GM12878 (cell line): ENCODE measurements at regions not wholly inside any gene's neighbourhood (a gene's known extent, or its start where the extent isn't known, plus 50 kb on each side); places are given as distances from the start of the nearest gene placed in this dataset.

Source experiments
- BCL11A ChIP-seq: IDR thresholded peaks from 2 replicates; pipeline ENCODE4 v1.6.1; 2011; ENCODE audit warnings: low read depth, low read length
- CBFB ChIP-seq: IDR thresholded peaks from 2 replicates; pipeline ENCODE4 v1.6.1; 2016; ENCODE audit warnings: antibody characterized with exemption, low read depth
- CBX5 ChIP-seq: sonication (generic); IDR thresholded peaks from 2 replicates; pipeline ENCODE4 v1.6.1; 2016; ENCODE audit warnings: low read depth, moderate library complexity, mild to moderate bottlenecking, inconsistent platforms
- CREM ChIP-seq: IDR thresholded peaks from 2 replicates; pipeline ENCODE4 v1.6.1; 2014; ENCODE audit warnings: antibody characterized with exemption, low read depth
- CTCF ChIP-seq, 3 experiments: IDR thresholded peaks in 2 of 3; conservative IDR thresholded peaks in 1 of 3; 2 replicates each; pipeline ENCODE4 v1.5.1; 2011; ENCODE audit warnings: low read depth in 3 of 3, low read length in 3 of 3, mild to moderate bottlenecking in 3 of 3, control low read depth in 2 of 3, moderate library complexity in 2 of 3, inconsistent platforms in 1 of 3, mixed read lengths in 1 of 3; ENCODE audit not compliant: control insufficient read depth in 2 of 3, insufficient read depth in 1 of 3; ENCODE audit errors: extremely low read depth in 1 of 3
- EZH2 ChIP-seq: IDR thresholded peaks from 2 replicates; pipeline ENCODE4 v1.6.1; 2012; ENCODE audit warnings: low read depth, mild to moderate bottlenecking, control low read depth, inconsistent platforms, low read length, borderline replicate concordance; ENCODE audit not compliant: control insufficient read depth
- FOS ChIP-seq: IDR thresholded peaks from 3 replicates; pipeline ENCODE4 v1.6.1; 2011; ENCODE audit warnings: borderline replicate concordance; ENCODE audit not compliant: insufficient read length; ENCODE audit errors: extremely low read depth
- GATAD2B ChIP-seq: fragments of 450-650 bp; conservative IDR thresholded peaks from 2 replicates; pipeline ENCODE4 v1.6.1; 2017; ENCODE audit warnings: low read depth, mild to moderate bottlenecking, moderate library complexity
- HDAC2 ChIP-seq: fragments of 200-600 bp; sonication (generic); IDR thresholded peaks from 2 replicates; pipeline ENCODE4 v1.6.1; 2017
- HDGF ChIP-seq: fragments of 450-650 bp; IDR thresholded peaks from 2 replicates; pipeline ENCODE4 v1.6.1; 2016; ENCODE audit warnings: antibody characterized with exemption
- MTA2 ChIP-seq: fragments of 450-650 bp; IDR thresholded peaks from 2 replicates; pipeline ENCODE4 v1.6.1; 2016; ENCODE audit warnings: low read depth, mild to moderate bottlenecking, moderate library complexity
- NFYA ChIP-seq: IDR thresholded peaks from 2 replicates; pipeline ENCODE4 v1.6.1; 2011; ENCODE audit warnings: low read depth, mild to moderate bottlenecking, low read length, improper control_type of control experiment, borderline replicate concordance
- RCOR1 ChIP-seq: conservative IDR thresholded peaks from 2 replicates; pipeline ENCODE4 v1.6.1; 2012; ENCODE audit warnings: low read depth, low read length, improper control_type of control experiment
- SIX5 ChIP-seq: IDR thresholded peaks from 2 replicates; pipeline ENCODE4 v1.6.1; 2011; ENCODE audit warnings: mild to moderate bottlenecking, low read depth, low read length, moderate library complexity; ENCODE audit not compliant: severe bottlenecking
- SKIL ChIP-seq: fragments of 450-650 bp; IDR thresholded peaks from 2 replicates; pipeline ENCODE4 v1.6.1; 2017; ENCODE audit warnings: mild to moderate bottlenecking, low read depth, inconsistent platforms; ENCODE audit not compliant: poor library complexity, severe bottlenecking
- TCF7 ChIP-seq: IDR thresholded peaks from 2 replicates; pipeline ENCODE4 v1.6.1; 2014; ENCODE audit warnings: antibody characterized with exemption, borderline replicate concordance
- ZNF217 ChIP-seq: fragments of 450-650 bp; IDR thresholded peaks from 2 replicates; pipeline ENCODE4 v1.6.1; 2017; ENCODE audit warnings: antibody characterized with exemption, mild to moderate bottlenecking
- TF ChIP-seq, protein P1 (sequence below): fragments of 450-650 bp; formaldehyde crosslinking; IDR thresholded peaks from 2 replicates; pipeline ENCODE4 v1.4.0; 2020; ENCODE audit warnings: mild to moderate bottlenecking, moderate library complexity
- TF ChIP-seq, protein P2 (sequence below): fragments of 150-350 bp; IDR thresholded peaks from 2 replicates; pipeline ENCODE4 v1.6.1; 2014; ENCODE audit warnings: mild to moderate bottlenecking, low read depth, low read length
- TF ChIP-seq, protein P3 (sequence below): IDR thresholded peaks from 2 replicates; pipeline ENCODE4 v1.6.1; 2012; ENCODE audit warnings: low read depth, low read length, improper control_type of control experiment

DNA sequence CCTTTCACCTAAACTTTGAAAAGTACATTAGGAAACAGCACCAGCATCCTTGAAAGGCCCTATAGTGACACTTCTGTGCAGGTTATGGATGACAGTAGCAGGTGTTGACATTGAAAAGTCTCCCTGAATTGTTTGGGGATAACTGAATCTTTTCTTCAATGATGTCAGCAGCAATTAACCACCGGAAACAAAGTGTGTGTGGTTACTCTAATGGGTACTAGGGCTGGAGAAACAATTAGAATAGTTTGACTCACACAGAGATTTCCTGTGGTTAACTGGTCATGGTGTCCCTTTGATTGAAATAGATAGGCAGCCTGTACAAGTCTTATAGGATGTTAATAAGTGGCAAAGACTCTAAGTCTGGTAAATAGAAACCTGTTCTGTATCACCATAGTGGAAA lies 189.1 kb downstream of the TBX18 start (continued):
- TF ChIP-seq TCF7 (no peak), HDGF (no peak), CTCF (IDR thresholded peaks at IDR 0.05 in 2 of 3, conservative IDR thresholded peaks at IDR 0.05 in 1 of 3; ENCODE audit: control insufficient read depth in 2 of 3, extremely low read depth in 1 of 3, insufficient read depth in 1 of 3, low read depth in 3 of 3, low read length in 3 of 3) (no peak), ZNF217 (peak; percentile 97), CBX5 (no peak), CBFB (0 out of 2 replicates have a peak, but pooled peaks have one; percentile 40), EZH2 (no peak), RCOR1 (peak; percentile 86; the same call in 1 of the 2 replicates), CREM (no peak), GATAD2B (peak; percentile 90), SKIL (peak; percentile 93), MTA2 (peak; percentile 100), HDAC2 (no peak), SIX5 (no peak), NFYA (no peak), BCL11A (peak; percentile 99), FOS (no peak)
- TF ChIP-seq, protein P1, sequence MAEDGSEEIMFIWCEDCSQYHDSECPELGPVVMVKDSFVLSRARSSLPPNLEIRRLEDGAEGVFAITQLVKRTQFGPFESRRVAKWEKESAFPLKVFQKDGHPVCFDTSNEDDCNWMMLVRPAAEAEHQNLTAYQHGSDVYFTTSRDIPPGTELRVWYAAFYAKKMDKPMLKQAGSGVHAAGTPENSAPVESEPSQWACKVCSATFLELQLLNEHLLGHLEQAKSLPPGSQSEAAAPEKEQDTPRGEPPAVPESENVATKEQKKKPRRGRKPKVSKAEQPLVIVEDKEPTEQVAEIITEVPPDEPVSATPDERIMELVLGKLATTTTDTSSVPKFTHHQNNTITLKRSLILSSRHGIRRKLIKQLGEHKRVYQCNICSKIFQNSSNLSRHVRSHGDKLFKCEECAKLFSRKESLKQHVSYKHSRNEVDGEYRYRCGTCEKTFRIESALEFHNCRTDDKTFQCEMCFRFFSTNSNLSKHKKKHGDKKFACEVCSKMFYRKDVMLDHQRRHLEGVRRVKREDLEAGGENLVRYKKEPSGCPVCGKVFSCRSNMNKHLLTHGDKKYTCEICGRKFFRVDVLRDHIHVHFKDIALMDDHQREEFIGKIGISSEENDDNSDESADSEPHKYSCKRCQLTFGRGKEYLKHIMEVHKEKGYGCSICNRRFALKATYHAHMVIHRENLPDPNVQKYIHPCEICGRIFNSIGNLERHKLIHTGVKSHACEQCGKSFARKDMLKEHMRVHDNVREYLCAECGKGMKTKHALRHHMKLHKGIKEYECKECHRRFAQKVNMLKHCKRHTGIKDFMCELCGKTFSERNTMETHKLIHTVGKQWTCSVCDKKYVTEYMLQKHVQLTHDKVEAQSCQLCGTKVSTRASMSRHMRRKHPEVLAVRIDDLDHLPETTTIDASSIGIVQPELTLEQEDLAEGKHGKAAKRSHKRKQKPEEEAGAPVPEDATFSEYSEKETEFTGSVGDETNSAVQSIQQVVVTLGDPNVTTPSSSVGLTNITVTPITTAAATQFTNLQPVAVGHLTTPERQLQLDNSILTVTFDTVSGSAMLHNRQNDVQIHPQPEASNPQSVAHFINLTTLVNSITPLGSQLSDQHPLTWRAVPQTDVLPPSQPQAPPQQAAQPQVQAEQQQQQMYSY (CRISPR knock-in tag): no peak
- TF ChIP-seq, protein P2, sequence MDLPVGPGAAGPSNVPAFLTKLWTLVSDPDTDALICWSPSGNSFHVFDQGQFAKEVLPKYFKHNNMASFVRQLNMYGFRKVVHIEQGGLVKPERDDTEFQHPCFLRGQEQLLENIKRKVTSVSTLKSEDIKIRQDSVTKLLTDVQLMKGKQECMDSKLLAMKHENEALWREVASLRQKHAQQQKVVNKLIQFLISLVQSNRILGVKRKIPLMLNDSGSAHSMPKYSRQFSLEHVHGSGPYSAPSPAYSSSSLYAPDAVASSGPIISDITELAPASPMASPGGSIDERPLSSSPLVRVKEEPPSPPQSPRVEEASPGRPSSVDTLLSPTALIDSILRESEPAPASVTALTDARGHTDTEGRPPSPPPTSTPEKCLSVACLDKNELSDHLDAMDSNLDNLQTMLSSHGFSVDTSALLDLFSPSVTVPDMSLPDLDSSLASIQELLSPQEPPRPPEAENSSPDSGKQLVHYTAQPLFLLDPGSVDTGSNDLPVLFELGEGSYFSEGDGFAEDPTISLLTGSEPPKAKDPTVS: no peak
- TF ChIP-seq, protein P3, sequence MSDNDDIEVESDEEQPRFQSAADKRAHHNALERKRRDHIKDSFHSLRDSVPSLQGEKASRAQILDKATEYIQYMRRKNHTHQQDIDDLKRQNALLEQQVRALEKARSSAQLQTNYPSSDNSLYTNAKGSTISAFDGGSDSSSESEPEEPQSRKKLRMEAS: no peak
